Fibroblast of pulmonary artery (primary cell): ENCODE measurements at regions not wholly inside any gene's neighbourhood (a gene's known extent, or its start where the extent isn't known, plus 50 kb on each side); places are given as distances from the start of the nearest gene placed in this dataset.

Experiments
- DNase-seq: peaks from one replicate; pipeline ENCODE4 v3.0.0-alpha.2; 2010; ENCODE audit warnings: low read depth
- H3K4me3 ChIP-seq: replicated peaks from 2 replicates; pipeline ENCODE4 v1.5.1; 2011; ENCODE audit warnings: low read depth, mild to moderate bottlenecking, control low read depth, low read length, moderate library complexity
- TF ChIP-seq, protein P1 (sequence below): IDR thresholded peaks from 2 replicates; pipeline ENCODE4 v1.5.1; 2011; ENCODE audit warnings: mild to moderate bottlenecking, control low read depth, low read length, inconsistent platforms; ENCODE audit errors: missing control alignments

DNA sequence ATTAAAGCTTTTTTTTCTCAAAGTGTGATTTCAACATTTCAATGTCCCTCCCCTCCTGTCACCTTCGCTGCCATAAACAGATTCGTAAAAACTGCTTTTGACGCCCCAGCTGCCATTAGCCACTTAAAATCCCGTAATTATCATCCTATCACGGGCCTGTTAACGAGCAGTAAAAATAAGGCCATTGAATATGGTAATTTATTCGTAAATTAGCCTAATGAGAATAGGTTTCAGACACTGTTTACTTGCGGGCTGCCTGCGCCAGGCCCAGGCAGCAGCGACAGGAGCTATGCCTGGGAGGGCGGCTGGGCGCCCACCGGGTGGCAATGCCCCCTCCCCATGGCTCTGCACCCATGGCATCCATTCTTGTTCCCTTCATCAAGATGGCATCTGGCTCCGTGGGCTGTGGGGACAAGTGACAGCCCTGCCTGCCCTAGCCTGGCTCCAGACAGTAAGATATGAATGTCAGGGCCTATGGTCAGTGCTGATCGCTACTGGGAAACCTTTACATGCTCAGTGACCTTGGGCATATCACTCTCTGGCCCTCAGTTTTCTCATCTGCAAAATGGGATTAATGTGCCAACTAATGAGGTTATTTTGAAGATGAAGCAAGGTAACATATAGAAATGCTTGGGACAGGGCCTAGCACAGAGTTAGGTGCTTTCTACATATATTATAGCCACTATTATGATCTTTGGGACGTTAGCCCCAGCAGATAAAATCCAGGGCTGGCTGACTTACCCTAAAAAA, 500.8 kb downstream of the MN1 start:
- no peak overlapping the region for H3K4me3 ChIP-seq
- DNase-seq = no peak
- TF ChIP-seq, protein P1, sequence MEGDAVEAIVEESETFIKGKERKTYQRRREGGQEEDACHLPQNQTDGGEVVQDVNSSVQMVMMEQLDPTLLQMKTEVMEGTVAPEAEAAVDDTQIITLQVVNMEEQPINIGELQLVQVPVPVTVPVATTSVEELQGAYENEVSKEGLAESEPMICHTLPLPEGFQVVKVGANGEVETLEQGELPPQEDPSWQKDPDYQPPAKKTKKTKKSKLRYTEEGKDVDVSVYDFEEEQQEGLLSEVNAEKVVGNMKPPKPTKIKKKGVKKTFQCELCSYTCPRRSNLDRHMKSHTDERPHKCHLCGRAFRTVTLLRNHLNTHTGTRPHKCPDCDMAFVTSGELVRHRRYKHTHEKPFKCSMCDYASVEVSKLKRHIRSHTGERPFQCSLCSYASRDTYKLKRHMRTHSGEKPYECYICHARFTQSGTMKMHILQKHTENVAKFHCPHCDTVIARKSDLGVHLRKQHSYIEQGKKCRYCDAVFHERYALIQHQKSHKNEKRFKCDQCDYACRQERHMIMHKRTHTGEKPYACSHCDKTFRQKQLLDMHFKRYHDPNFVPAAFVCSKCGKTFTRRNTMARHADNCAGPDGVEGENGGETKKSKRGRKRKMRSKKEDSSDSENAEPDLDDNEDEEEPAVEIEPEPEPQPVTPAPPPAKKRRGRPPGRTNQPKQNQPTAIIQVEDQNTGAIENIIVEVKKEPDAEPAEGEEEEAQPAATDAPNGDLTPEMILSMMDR = no peak

DNA sequence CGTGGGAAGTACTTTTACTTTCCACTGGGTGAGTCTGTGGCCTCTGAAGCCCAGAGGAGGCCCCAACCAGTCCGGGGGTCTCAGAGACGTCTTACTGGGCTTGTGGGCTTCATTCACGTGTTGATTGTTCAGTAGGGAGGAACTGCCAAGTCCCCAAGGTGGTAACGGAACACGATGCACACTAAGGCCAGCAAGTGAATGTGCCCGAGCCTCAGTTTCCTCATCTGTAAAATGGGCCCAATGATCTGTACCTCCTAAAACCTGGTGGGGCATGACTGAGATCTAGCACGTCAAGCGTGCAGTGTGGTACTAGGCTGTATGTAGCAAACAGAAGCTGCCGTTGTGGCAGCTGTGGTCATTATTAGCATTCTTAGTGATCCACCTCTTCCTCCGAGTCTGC, 499.1 kb downstream of the MN1 start:
- no peak for DNase-seq
- no peak overlapping the region for H3K4me3 ChIP-seq
- TF ChIP-seq, protein P1 = no peak

DNA sequence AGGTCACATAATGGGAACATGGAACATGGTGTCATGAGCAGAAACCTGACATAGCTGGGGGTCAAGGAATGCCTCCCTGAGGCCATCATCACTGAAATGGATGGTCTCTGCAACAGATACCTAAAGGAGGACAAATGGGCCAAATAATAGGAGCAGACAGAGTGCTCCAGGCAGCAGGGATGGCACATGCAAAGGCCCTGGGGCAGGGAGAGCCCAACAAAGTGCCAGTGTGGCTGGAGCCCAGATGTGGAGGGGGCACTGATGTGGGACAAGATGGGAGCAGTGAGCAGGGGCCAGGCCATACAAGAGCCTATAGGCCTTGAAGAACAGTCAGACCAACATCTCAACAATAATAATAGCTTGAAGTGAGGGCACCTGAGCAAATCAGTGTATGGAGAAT, 497.8 kb downstream of the MN1 start:
- H3K4me3 ChIP-seq = no peak overlapping the region
- DNase-seq = no peak
- TF ChIP-seq, protein P1 = no peak

DNA sequence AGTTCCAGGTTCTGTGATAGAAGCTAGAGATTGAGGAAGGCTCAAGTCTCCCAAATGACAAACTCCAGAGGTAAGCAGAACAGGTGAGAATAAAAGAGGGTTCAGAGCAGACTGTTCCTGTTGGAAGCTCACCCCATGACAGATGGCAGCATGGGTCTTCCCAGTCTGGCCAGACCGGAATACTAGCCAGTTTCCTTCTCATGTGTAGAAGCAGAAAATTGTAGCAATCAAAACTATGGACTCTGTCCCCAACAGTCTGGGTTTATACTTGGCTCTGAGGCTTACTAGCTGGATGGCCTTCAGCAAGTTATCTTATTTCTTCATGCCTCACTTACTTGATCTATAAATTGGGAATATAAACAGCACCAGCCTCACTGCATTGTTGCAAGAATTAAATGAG, 494.8 kb downstream of the MN1 start:
- H3K4me3 ChIP-seq = no peak overlapping the region
- TF ChIP-seq, protein P1 = no peak
- DNase-seq = no peak

DNA sequence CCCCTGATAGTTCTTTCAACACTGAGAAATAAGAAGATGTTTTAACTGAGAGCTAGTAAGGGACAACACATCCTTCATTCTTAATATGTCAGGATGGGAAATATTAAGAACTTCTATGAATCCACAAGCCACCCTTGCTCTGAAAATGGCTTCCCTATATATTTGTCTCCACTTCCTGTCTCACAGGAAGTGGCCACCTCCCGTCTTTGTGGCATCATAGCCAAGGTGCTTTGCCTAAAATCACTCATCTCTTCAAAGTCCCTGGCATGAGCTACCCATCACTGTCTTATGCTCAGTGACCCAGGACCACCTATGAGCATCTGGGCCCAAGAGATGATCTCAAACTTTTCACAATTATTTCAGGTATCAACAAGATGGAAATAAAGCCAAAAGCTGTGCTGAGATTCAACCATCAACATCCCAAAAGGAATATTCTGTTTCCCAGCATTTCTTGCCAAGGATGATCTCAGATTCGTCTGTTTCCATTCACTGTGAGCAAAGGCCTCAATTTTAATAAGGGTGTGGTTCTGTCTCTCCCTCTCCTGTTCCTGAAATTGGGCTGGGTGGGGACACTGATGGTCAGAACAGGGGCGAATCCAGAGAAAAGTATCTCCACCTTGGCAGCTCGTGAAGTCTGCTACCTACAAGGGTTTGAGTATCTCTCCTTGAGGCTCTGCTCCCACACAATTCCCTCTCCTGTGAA, 493.9 kb downstream of the MN1 start:
- H3K4me3 ChIP-seq = no peak overlapping the region
- no peak for DNase-seq
- TF ChIP-seq, protein P1 = no peak

DNA sequence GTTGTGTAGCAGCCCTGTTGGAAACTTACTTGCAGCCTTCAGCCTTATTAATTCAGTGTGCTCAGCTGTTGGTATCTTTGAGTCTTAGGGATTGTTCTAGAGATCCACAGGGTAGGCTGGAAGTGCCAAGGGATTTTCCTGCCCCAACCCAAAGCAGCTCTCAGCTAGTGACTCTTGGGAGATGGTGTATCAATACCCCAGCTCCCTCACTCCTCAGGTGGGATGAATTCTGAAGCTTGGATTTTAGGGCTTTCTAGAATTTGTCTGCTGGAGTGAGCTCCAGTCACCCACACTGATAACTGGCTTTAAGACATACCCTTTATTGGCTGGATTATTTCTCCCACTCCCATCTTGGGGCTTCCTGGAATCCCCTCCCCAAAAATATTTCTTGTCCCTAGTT, 493.0 kb downstream of the MN1 start:
- TF ChIP-seq, protein P1 = no peak
- no peak for DNase-seq
- H3K4me3 ChIP-seq = no peak overlapping the region
